Hindlimb muscle (tissue), 1 donor: ENCODE measurements at regions not wholly inside any gene's neighbourhood (a gene's known extent, or its start where the extent isn't known, plus 50 kb on each side); places are given as distances from the start of the nearest gene placed in this dataset.

Experiments used
- DNase-seq: peaks from one replicate; pipeline ENCODE4 v3.0.0-alpha.2; 2013

GRCh38 chr13:73782450-73783449 lies 351.5 kb downstream of the KLF12 start:
- no peak for DNase-seq

DNA sequence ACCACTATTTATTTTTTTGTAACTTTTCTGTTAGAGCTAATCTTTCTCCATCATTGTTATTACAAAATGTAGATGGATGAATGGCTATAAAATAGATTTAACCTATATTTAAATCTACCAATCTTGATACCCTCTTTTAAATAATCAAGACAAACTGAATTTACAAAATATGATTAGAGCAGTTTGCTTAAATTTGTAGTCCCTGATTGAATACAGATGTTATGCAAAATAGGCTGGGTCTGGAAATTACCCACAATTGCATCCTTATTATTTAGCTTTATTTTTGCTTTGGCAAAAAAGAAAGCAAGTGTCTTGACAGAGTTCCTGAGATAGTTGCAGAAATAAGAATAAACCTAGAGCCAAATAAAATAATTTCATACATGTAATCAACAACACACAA lies 352.8 kb downstream of the KLF12 start:
- no peak for DNase-seq

GRCh38 chr13:73779881-73780280 lies 354.3 kb downstream of the KLF12 start:
- no peak for DNase-seq

DNA sequence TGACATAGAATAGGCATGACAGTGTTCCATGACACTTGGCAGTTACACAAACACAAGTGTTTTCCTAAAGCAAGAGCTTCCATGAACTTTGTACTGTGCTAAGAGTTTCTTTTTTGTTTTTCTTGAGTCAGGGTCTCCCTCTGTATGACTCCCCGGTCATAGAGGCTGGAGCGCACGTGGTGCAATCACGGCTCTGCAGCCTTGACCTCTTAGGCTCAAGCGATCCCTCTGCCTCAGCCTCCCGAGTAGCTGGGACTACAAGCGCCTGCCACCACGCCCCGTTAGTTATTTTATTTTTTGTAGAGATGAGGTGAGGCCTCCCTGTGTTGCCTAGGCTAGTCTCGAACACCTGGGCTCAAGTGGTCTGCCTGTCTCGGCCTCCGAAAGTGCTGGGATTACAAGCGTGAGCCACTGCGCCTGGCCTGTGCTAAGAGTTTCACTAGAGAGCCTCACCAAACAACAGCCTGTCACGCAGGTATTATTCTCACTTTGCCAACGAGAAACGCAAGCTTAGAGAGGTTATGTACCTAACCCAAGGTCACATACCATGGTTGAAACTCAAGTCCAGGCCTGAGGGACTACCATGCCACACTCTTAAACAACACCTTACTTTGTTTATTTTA lies 355.9 kb downstream of the KLF12 start:
- no peak for DNase-seq

- no peak for DNase-seq
Observed at GRCh38 chr13:73777134-73777533, 357.1 kb downstream of the KLF12 start.

DNA sequence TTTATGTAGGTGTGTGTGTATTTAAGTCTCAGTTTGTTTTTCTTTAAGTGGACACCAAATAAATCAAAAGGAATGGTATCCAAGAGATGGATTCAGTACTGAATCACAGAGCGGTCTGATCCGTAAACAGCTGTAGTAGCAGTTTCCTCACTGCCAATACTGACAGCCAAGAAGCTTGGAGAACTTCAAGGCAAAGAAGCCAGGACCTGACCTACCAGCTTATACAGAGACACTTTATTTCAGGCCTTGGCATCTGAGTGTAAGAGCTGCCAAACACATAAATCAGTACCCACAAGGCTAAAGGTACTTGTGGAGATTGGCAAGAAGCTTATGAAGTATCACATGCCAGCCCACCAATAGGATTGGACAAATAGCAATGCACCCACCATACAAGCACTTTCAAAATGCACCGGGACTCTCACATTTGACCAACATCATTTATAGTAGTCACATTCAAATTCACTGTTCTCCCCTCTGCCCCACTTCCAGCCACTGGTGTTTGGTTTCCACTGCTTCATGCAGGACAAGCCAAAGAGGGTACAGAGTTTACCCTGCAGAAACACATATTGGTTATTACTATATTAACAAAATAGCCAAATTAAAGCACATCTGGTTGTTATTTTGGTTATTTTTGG lies 357.9 kb downstream of the KLF12 start:
- DNase-seq = no peak

- no peak for DNase-seq
Observed at GRCh38 chr13:73773168-73773549, 361.0 kb downstream of the KLF12 start.

DNA sequence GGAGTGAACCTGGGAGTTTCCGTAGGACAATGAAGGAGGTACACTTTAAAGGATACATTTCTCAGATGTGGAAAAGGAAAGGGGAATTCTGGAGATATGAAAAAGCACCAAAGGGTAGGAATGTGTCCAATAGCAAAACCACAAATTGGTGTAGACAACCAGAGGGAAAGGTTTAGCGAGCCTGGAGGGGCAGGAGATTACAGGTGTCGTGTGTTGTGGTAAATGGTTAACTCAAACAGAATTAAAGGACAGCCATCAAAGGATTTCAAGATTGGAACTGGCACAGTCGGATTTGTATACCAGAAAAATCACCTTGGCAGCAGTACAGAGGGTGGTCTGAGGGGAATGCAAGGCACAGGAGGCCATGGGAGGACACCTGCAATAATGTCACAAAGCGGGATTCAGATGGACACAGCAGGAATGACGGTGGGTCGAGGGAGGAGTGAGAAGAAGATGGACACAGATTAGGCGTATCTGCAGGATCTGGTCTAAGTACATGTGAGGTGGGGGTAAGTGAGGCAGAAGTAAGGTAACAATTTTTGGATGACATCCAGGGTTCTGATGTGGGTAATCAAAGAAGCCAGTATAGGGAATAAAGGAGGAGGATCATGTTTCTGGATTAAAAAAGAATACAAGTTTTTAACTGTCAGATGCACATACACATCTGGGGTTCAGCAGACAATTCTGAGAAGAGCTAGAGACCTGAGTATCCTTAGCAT lies 361.6 kb downstream of the KLF12 start:
- no peak for DNase-seq

DNA sequence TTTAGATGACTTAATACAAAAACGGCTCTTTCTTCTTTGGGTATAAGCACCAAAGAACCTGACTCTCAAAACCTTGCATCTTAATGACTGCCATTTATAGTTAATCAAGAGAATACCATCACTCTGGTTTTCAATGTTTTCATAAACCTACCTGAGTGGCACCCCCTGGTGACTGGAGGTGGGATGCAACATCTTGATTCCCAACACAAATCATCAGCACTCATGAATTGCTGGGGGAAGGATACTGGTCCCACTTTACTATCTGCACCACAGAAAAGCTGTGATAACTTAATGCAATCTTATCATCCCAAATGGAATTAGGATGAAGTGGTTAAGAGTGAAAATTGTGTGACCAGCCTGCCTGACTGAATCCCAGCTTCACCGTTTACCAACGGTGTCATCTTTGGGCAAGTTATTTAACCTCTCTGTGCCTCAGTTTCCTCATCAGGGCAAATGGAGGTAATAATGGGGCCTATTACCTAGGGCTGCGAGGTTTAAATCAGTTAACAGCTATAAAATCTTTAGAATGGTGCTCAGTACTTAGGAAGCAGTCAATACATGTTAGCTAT lies 366.4 kb downstream of the KLF12 start:
- no peak for DNase-seq

- DNase-seq = no peak
Observed at GRCh38 chr13:73767191-73767741, 366.9 kb downstream of the KLF12 start.

GRCh38 chr13:73765651-73766384 lies 368.4 kb downstream of the KLF12 start:
- DNase-seq = peak; percentile 94

- no peak for DNase-seq
Observed at GRCh38 chr13:73759434-73759833, 374.8 kb downstream of the KLF12 start.

DNA sequence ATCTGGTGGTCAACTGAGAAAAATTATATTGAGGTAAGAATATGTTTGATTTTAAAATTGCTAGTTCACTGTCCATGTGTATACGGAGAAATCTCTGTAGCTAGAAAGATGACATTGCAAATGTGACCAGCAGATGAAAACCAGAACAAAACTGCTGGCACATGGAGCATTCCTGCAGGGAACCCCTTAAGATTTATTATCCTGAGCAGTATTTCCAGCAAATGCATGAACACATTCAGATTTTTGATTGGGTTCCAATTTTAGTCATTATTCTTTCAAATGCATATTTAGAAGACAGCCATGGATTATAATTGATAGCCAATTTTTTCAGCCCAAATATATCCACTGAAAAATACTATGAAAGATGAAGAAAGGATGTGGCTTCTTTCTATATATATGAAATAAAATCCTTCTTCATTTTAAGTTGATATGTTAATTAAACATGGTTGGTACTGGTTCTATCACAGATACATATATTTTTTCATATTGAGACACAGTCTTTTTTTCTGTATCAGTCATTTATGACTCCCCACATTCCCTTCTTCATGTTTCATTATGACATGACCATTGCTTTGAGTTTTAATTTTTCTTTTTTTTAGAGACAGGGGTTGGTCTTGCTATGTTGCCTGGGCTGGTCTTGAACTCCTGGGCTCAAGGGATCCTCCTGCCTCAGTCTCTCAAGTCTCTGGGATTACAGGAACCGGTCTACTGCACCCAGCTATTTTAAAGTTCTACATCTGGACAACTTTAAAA lies 376.5 kb downstream of the KLF12 start:
- no peak for DNase-seq

DNA sequence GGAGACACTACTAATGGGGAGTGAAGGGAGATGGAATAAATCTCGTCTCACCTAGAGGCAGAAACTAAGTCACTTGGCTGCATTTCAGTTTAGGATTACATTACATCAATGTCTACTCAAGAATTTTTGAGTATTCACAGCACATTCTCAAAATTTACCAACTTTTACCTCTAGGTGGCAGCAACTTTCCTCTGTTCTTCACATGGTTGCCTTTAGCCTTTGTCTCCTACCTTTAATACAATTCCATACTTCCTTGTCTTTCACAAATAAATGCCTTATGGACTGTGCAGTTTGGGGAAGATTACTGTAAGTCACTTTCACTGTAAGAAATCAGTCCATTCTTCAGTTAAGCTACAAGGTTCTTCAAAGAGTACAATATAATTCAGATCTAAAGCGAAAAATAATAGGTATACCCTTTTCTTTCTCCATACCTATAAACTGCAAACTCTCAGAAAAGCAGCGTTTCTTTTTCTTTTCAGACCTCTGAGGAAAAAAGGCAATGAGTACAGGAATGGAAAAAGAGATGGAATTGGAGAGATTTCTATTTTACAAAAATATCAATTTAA lies 379.4 kb downstream of the KLF12 start:
- peak; percentile 78 for DNase-seq

DNA sequence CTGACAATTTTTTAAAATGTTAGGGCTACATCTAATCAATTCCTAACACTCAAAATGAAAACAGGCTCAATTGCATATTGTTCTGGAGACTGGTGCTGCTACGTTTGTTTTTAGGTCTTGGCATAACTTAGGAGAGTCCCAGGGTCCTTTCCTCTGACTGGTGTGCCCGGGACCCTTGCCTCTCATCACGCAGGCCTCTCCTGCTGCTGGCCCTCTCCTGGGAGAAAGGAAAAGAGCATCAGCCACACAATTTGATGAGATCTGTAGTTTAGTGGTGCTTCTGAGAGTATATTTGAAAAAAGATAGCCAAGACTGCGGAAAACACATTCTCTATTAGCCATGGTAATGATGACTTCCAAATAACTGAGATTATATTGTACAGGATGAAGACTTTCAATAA lies 380.0 kb downstream of the KLF12 start:
- DNase-seq = no peak

DNA sequence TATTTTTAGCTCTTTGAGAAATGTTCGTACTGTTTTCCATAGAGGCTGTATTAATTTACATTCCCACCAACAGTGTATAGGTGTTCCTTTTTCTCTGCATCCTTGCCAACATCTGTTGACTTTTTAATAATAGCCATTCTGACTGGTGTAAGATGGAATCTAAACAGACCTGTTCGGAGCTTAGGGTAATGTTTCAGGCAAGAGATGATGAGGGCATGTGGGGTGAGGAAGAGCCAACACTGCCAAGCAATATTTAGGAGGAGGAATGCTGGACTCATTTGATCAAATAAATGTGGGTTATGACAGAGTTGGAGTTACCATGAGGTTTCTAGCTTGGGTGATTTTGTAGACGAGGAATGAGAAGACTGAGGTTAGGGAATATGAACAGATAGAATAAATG lies 382.9 kb downstream of the KLF12 start:
- no peak for DNase-seq

DNA sequence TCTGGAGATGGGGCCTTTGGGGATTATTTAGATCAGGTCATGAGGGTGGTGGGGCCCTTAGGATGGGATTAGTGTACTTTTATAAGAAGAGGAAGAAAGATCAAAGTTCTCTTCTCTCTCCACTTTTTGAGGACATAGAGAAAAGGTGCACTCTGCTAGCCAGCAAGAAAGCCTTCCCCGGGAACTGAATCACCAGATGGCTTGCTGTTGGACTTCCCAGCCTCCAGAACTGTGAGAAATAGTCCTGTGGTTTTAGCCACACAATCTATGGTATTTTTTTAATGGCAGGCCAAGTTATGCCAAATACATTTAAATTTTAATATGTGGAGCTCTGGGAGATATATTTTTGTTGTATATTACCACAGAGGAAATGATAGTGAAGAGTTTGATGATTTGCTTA lies 385.8 kb downstream of the KLF12 start:
- no peak for DNase-seq

DNA sequence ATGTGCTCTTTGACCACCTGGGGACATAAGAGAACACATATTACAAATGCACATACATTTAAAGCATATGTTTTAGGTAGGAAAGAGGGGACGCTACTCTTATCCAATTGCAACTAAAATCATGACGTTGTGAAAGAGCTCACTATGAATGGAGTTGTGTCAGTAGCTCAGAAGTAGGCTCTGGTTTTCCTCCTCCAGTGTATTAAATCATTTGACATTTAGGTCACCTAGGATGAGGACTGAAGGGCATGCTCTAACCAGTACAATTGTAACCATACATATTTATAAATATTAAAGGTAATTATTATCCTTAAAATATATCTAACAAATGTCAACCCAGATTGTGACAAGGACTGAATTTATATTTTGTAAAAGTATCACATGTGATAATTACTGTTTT lies 389.0 kb downstream of the KLF12 start:
- DNase-seq = no peak

GRCh38 chr13:73742982-73743381 lies 391.2 kb downstream of the KLF12 start:
- DNase-seq = no peak

DNA sequence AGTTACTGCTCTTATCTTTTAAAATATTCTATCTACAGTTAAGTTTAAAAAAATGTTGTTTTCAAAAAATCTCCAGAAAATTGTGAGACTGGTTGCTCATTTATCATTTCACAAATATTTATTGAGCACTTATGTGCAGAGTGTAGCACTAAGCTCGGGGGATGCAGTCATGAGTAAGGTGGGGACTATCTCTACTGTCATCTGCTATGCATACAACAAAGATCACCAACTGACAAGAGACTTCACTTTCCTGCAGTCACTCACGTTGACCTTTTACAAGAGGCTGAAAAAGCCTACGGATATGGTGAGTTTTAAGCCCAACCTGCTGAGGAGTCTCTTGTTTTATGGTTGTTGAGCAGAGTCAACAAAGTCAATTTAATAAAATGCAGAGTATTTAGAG lies 392.5 kb downstream of the KLF12 start:
- no peak for DNase-seq
